Liver (tissue), 8 donors: ENCODE measurements at regions not wholly inside any gene's neighbourhood (a gene's known extent, or its start where the extent isn't known, plus 50 kb on each side); places are given as distances from the start of the nearest gene placed in this dataset.

ENCODE experiments used
- DNase-seq: peaks from one replicate; pipeline ENCODE4 v3.0.0-alpha.2; 2017; ENCODE audit warnings: low spot score
- H3K27ac ChIP-seq, 2 donors: one replicate each; pipeline ENCODE4 v1.7.0; 2013; ENCODE audit warnings: inconsistent platforms in 2 of 2, low read length in 2 of 2, control low read depth in 1 of 2, low read depth in 1 of 2, mild to moderate bottlenecking in 1 of 2
- H3K27me3 ChIP-seq, 4 donors: one replicate each; pipeline versions ENCODE4 v1.6.1 to v1.7.0; 2013; ENCODE audit warnings: low read length in 3 of 4, inconsistent platforms in 1 of 4, mild to moderate bottlenecking in 1 of 4, moderate library complexity in 1 of 4; ENCODE audit not compliant: control insufficient read depth in 4 of 4, insufficient read depth in 4 of 4
- H3K36me3 ChIP-seq, 4 donors: one replicate each; pipeline versions ENCODE4 v1.6.1 to v1.7.0; 2013; ENCODE audit warnings: low read length in 3 of 4, mild to moderate bottlenecking in 3 of 4, low read depth in 1 of 4, moderate library complexity in 1 of 4; ENCODE audit not compliant: control insufficient read depth in 4 of 4, insufficient read depth in 3 of 4
- H3K4me1 ChIP-seq, 4 donors: one replicate each; pipeline versions ENCODE4 v1.6.1 to v1.7.0; 2013; ENCODE audit warnings: low read length in 3 of 4, mild to moderate bottlenecking in 3 of 4, moderate library complexity in 1 of 4; ENCODE audit not compliant: control insufficient read depth in 4 of 4, insufficient read depth in 4 of 4
- H3K4me3 ChIP-seq, 3 donors: one replicate each; pipeline versions ENCODE4 v1.6.1 to v1.7.0; 2013; ENCODE audit warnings: low read length in 3 of 3, control low read depth in 1 of 3, low read depth in 1 of 3, mild to moderate bottlenecking in 1 of 3
- H3K9ac ChIP-seq, 2 donors: one replicate each; pipeline ENCODE4 v1.7.0; 2013; ENCODE audit warnings: low read length in 2 of 2, mild to moderate bottlenecking in 2 of 2, moderate library complexity in 2 of 2, control low read depth in 1 of 2, low read depth in 1 of 2
- H3K9me3 ChIP-seq, 4 donors: one replicate each; pipeline versions ENCODE4 v1.6.1 to v1.7.0; 2013; ENCODE audit warnings: low read length in 3 of 4; ENCODE audit not compliant: control insufficient read depth in 4 of 4
- EGR1 ChIP-seq, 2 donors: IDR thresholded peaks; 2 replicates each; pipeline ENCODE4 v1.6.1; 2016 to 2018; ENCODE audit warnings: antibody characterized with exemption in 2 of 2, low read depth in 2 of 2
- FOXA1 ChIP-seq: IDR thresholded peaks from 2 replicates; pipeline ENCODE4 v1.6.1; 2016; ENCODE audit warnings: antibody characterized with exemption
- FOXA2 ChIP-seq: IDR thresholded peaks from 2 replicates; pipeline ENCODE4 v1.6.1; 2016; ENCODE audit warnings: antibody characterized with exemption
- GABPA ChIP-seq, 2 donors: IDR thresholded peaks in 1 of 2; conservative IDR thresholded peaks in 1 of 2; 2 replicates each; pipeline ENCODE4 v1.6.1; 2016; ENCODE audit warnings: antibody characterized with exemption in 2 of 2, mild to moderate bottlenecking in 1 of 2, moderate library complexity in 1 of 2
- HNF4A ChIP-seq, 2 donors: conservative IDR thresholded peaks; 2 replicates each; pipeline ENCODE4 v1.6.1; 2016; ENCODE audit warnings: antibody characterized with exemption in 2 of 2, mild to moderate bottlenecking in 2 of 2
- HNF4G ChIP-seq: IDR thresholded peaks from 2 replicates; pipeline ENCODE4 v1.6.1; 2016; ENCODE audit warnings: antibody characterized with exemption
- RAD21 ChIP-seq, 2 donors: IDR thresholded peaks; 2 replicates each; pipeline ENCODE4 v1.6.1; 2016; ENCODE audit warnings: antibody characterized with exemption in 2 of 2, mild to moderate bottlenecking in 2 of 2
- RXRA ChIP-seq, 2 donors: IDR thresholded peaks; 2 replicates each; pipeline ENCODE4 v1.6.1; 2017 to 2018; ENCODE audit warnings: antibody characterized with exemption in 2 of 2, mild to moderate bottlenecking in 1 of 2
- SP1 ChIP-seq: IDR thresholded peaks from 2 replicates; pipeline ENCODE4 v1.6.1; 2018; ENCODE audit warnings: antibody characterized with exemption, mild to moderate bottlenecking
- TAF1 ChIP-seq: conservative IDR thresholded peaks from 2 replicates; pipeline ENCODE4 v1.6.1; 2016; ENCODE audit warnings: antibody characterized with exemption, mild to moderate bottlenecking
- YY1 ChIP-seq: IDR thresholded peaks from 2 replicates; pipeline ENCODE4 v1.6.1; 2016; ENCODE audit warnings: antibody characterized with exemption, mild to moderate bottlenecking
- WGBS: extraction: QIAGEN DNeasy Blood & Tissue Kit; methylation state at CpG from one replicate; pipeline ENCODE4 v1.1.7; 2013; 5-methylcytosine and 5-hydroxymethylcytosine counted together
- TF ChIP-seq, protein P1 (sequence below): IDR thresholded peaks from 2 replicates; pipeline ENCODE4 v1.6.1; 2016; ENCODE audit warnings: antibody characterized with exemption
- TF ChIP-seq, protein P2 (sequence below): IDR thresholded peaks from 2 replicates; pipeline ENCODE4 v1.6.1; 2016; ENCODE audit warnings: antibody characterized with exemption, mild to moderate bottlenecking
- TF ChIP-seq, protein P3 (sequence below): fragments of 150-350 bp; IDR thresholded peaks from 2 replicates; pipeline ENCODE4 v1.5.1; 2017; ENCODE audit warnings: improper control_type of control experiment, low read depth, low read length; ENCODE audit not compliant: missing input control
- TF ChIP-seq, protein P4 (sequence below): IDR thresholded peaks from 2 replicates; pipeline ENCODE4 v1.6.1; 2016; ENCODE audit warnings: antibody characterized with exemption
- TF ChIP-seq, protein P5 (sequence below): IDR thresholded peaks from 2 replicates; pipeline ENCODE4 v1.6.1; 2016; ENCODE audit warnings: antibody characterized with exemption
- donor health status: healthy.
- donor health status: healthy.
- donor health status: healthy.
- donor health status: healthy.
- donor health status: healthy.

DNA sequence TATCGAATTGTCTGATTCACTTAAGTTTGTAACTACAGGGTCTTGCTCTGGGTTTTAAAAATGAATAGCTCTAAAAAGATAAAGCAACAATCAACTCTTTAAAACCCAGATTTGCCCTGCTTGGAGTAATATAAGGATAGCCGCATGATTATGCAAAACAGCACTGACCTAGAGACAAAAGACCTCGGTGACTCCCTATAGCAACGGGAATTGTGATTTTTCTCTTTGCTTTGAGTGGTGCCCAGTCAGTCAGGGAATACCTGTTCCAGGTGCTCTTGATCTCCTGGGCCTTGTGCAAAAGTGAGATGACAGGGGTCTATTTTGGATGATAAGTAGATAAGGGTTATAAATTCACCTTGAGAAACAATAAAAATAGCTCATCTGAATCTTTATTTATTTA is 336.3 kb upstream of the NOX3 start:
- Histone ChIP-seq H3K27me3 (no peaks in the 10 kb centered on the region), H3K4me3 (no peak overlapping the region), H3K9ac (no peak overlapping the region), H3K9me3 (peaks cover 0 to 3% (median 0%) of the 10 kb centered on the region in 4 donors), H3K36me3 (no peaks in the 10 kb centered on the region), H3K27ac (no peak overlapping the region), H3K4me1 (no peaks in the 10 kb centered on the region)
- DNase-seq = no peak
- WGBS = 82% methylated on average over 4 of the region's 4 CpGs
- no peak for TF ChIP-seq YY1
- TF ChIP-seq FOXA2 = no peak
- no peak for TF ChIP-seq FOXA1
- no peak for TF ChIP-seq RXRA (IDR thresholded peaks at IDR 0.05)
- TF ChIP-seq, protein P1, sequence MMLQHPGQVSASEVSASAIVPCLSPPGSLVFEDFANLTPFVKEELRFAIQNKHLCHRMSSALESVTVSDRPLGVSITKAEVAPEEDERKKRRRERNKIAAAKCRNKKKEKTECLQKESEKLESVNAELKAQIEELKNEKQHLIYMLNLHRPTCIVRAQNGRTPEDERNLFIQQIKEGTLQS = no peak
- TF ChIP-seq, protein P2, sequence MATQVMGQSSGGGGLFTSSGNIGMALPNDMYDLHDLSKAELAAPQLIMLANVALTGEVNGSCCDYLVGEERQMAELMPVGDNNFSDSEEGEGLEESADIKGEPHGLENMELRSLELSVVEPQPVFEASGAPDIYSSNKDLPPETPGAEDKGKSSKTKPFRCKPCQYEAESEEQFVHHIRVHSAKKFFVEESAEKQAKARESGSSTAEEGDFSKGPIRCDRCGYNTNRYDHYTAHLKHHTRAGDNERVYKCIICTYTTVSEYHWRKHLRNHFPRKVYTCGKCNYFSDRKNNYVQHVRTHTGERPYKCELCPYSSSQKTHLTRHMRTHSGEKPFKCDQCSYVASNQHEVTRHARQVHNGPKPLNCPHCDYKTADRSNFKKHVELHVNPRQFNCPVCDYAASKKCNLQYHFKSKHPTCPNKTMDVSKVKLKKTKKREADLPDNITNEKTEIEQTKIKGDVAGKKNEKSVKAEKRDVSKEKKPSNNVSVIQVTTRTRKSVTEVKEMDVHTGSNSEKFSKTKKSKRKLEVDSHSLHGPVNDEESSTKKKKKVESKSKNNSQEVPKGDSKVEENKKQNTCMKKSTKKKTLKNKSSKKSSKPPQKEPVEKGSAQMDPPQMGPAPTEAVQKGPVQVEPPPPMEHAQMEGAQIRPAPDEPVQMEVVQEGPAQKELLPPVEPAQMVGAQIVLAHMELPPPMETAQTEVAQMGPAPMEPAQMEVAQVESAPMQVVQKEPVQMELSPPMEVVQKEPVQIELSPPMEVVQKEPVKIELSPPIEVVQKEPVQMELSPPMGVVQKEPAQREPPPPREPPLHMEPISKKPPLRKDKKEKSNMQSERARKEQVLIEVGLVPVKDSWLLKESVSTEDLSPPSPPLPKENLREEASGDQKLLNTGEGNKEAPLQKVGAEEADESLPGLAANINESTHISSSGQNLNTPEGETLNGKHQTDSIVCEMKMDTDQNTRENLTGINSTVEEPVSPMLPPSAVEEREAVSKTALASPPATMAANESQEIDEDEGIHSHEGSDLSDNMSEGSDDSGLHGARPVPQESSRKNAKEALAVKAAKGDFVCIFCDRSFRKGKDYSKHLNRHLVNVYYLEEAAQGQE = no peak
- TF ChIP-seq EGR1 (IDR thresholded peaks at IDR 0.05; ENCODE audit: low read depth in 2 of 2) = no peak
- no peak for TF ChIP-seq SP1
- TF ChIP-seq GABPA (IDR thresholded peaks at IDR 0.05 in 1 of 2, conservative IDR thresholded peaks at IDR 0.05 in 1 of 2) = no peak
- no peak for TF ChIP-seq RAD21 (IDR thresholded peaks at IDR 0.05)

DNA sequence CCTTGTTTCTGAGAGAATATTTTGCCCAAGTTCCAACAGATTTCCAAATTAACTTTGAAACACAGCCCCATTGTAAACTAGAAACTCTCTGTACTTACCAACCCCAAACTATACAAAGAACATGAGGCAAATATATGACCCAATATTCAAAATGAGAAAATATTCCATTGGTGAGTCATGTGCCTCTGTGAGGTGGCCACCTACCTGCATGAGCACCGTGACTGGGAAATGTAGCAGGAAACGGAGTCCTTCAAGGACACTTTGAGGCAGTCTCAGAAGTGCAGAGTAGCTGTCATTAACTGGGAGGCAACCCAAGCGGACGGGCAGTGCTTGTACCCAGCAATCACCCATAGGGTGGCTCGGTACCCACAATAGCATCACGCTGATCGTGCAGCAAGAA is 335.5 kb upstream of the NOX3 start:
- whole genome bisulfite sequencing = 80% methylated on average over 7 of the region's 7 CpGs
- Histone ChIP-seq H3K36me3 (no peaks in the 10 kb centered on the region), H3K9me3 (peaks cover 0 to 3% (median 0%) of the 10 kb centered on the region in 4 donors), H3K4me3 (no peak overlapping the region), H3K27me3 (no peaks in the 10 kb centered on the region), H3K4me1 (no peaks in the 10 kb centered on the region), H3K27ac (no peak overlapping the region), H3K9ac (no peak overlapping the region)
- no peak for DNase-seq
- TF ChIP-seq, protein P3, sequence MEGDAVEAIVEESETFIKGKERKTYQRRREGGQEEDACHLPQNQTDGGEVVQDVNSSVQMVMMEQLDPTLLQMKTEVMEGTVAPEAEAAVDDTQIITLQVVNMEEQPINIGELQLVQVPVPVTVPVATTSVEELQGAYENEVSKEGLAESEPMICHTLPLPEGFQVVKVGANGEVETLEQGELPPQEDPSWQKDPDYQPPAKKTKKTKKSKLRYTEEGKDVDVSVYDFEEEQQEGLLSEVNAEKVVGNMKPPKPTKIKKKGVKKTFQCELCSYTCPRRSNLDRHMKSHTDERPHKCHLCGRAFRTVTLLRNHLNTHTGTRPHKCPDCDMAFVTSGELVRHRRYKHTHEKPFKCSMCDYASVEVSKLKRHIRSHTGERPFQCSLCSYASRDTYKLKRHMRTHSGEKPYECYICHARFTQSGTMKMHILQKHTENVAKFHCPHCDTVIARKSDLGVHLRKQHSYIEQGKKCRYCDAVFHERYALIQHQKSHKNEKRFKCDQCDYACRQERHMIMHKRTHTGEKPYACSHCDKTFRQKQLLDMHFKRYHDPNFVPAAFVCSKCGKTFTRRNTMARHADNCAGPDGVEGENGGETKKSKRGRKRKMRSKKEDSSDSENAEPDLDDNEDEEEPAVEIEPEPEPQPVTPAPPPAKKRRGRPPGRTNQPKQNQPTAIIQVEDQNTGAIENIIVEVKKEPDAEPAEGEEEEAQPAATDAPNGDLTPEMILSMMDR = no peak
- TF ChIP-seq, protein P4, sequence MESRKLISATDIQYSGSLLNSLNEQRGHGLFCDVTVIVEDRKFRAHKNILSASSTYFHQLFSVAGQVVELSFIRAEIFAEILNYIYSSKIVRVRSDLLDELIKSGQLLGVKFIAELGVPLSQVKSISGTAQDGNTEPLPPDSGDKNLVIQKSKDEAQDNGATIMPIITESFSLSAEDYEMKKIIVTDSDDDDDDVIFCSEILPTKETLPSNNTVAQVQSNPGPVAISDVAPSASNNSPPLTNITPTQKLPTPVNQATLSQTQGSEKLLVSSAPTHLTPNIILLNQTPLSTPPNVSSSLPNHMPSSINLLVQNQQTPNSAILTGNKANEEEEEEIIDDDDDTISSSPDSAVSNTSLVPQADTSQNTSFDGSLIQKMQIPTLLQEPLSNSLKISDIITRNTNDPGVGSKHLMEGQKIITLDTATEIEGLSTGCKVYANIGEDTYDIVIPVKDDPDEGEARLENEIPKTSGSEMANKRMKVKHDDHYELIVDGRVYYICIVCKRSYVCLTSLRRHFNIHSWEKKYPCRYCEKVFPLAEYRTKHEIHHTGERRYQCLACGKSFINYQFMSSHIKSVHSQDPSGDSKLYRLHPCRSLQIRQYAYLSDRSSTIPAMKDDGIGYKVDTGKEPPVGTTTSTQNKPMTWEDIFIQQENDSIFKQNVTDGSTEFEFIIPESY = no peak
- TF ChIP-seq, protein P5, sequence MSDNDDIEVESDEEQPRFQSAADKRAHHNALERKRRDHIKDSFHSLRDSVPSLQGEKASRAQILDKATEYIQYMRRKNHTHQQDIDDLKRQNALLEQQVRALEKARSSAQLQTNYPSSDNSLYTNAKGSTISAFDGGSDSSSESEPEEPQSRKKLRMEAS = no peak
- no peak for TF ChIP-seq HNF4G
- TF ChIP-seq HNF4A (conservative IDR thresholded peaks at IDR 0.05) = no peak
- TF ChIP-seq, protein P2 = no peak
- TF ChIP-seq TAF1 = no peak
- no peak for TF ChIP-seq GABPA (IDR thresholded peaks at IDR 0.05 in 1 of 2, conservative IDR thresholded peaks at IDR 0.05 in 1 of 2)
